HL-60 (cell line): ENCODE measurements at regions not wholly inside any gene's neighbourhood (a gene's known extent, or its start where the extent isn't known, plus 50 kb on each side); places are given as distances from the start of the nearest gene placed in this dataset.

ENCODE experiments used
- DNase-seq, 2 experiments: peaks; one replicate each; pipeline ENCODE4 v3.0.0-alpha.2; 2010 to 2020; ENCODE audit warnings: low read depth in 1 of 2, low spot score in 1 of 2
- H3K27ac ChIP-seq: fragments of 250-450 bp; sonication (Bioruptor Pico); replicated peaks from 2 replicates; pipeline ENCODE4 v1.5.1; 2020; ENCODE audit warnings: mild to moderate bottlenecking, moderate library complexity
- H3K27me3 ChIP-seq: fragments of 250-450 bp; sonication (Bioruptor Pico); 2 replicates; pipeline ENCODE4 v1.5.1; 2021; ENCODE audit warnings: mild to moderate bottlenecking, moderate library complexity; ENCODE audit not compliant: insufficient read depth, poor library complexity, severe bottlenecking
- H3K4me3 ChIP-seq: replicated peaks from 2 replicates; pipeline ENCODE4 v1.5.1; 2011; ENCODE audit warnings: mild to moderate bottlenecking, control low read depth, low read length; ENCODE audit not compliant: insufficient read depth
- GABPA ChIP-seq: IDR thresholded peaks from 2 replicates; pipeline ENCODE4 v1.6.1; 2012; ENCODE audit warnings: low read depth
- POLR2AphosphoS5 ChIP-seq: IDR thresholded peaks from 2 replicates; pipeline ENCODE4 v1.6.1; 2012; ENCODE audit warnings: low read depth
- SPI1 ChIP-seq: IDR thresholded peaks from 2 replicates; pipeline ENCODE4 v1.6.1; 2012; ENCODE audit warnings: low read depth, mild to moderate bottlenecking, borderline replicate concordance
- TF ChIP-seq, protein P1 (sequence below): IDR thresholded peaks from 2 replicates; pipeline ENCODE4 v1.6.1; 2012; ENCODE audit warnings: low read depth; ENCODE audit not compliant: insufficient replicate concordance
- TF ChIP-seq, protein P2 (sequence below): IDR thresholded peaks from one replicate; pipeline ENCODE4 v1.5.1; 2011; ENCODE audit warnings: low read length, control low read depth, inconsistent platforms; ENCODE audit not compliant: insufficient read depth

DNA sequence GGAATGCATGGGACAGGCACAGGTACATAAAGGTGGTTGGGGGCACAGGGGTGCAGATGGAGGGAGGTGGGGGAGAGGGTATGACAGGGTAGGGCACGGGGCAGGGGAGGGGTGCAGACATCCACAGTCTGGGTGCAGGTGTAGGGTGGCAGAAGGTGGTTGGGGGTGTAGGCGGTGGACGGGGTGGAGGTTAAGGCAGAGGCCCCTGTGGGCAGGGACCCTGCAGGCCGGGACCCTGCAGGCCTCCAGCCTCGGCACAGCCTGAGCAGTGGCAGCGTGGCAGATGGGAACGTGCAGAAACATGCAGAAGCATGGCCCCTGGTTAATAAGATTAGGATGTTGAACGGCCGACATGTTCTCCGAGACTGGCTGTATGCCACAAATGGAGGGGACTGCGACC is 115.2 kb downstream of the RBFOX3 start:
- Histone ChIP-seq H3K4me3 (no peak overlapping the region), H3K27ac (no peak overlapping the region), H3K27me3 (no peaks in the 10 kb centered on the region)
- no peak for DNase-seq
- TF ChIP-seq, protein P1, sequence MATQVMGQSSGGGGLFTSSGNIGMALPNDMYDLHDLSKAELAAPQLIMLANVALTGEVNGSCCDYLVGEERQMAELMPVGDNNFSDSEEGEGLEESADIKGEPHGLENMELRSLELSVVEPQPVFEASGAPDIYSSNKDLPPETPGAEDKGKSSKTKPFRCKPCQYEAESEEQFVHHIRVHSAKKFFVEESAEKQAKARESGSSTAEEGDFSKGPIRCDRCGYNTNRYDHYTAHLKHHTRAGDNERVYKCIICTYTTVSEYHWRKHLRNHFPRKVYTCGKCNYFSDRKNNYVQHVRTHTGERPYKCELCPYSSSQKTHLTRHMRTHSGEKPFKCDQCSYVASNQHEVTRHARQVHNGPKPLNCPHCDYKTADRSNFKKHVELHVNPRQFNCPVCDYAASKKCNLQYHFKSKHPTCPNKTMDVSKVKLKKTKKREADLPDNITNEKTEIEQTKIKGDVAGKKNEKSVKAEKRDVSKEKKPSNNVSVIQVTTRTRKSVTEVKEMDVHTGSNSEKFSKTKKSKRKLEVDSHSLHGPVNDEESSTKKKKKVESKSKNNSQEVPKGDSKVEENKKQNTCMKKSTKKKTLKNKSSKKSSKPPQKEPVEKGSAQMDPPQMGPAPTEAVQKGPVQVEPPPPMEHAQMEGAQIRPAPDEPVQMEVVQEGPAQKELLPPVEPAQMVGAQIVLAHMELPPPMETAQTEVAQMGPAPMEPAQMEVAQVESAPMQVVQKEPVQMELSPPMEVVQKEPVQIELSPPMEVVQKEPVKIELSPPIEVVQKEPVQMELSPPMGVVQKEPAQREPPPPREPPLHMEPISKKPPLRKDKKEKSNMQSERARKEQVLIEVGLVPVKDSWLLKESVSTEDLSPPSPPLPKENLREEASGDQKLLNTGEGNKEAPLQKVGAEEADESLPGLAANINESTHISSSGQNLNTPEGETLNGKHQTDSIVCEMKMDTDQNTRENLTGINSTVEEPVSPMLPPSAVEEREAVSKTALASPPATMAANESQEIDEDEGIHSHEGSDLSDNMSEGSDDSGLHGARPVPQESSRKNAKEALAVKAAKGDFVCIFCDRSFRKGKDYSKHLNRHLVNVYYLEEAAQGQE = no peak
- TF ChIP-seq POLR2AphosphoS5 (no peak), SPI1 (no peak), GABPA (no peak)
- TF ChIP-seq, protein P2, sequence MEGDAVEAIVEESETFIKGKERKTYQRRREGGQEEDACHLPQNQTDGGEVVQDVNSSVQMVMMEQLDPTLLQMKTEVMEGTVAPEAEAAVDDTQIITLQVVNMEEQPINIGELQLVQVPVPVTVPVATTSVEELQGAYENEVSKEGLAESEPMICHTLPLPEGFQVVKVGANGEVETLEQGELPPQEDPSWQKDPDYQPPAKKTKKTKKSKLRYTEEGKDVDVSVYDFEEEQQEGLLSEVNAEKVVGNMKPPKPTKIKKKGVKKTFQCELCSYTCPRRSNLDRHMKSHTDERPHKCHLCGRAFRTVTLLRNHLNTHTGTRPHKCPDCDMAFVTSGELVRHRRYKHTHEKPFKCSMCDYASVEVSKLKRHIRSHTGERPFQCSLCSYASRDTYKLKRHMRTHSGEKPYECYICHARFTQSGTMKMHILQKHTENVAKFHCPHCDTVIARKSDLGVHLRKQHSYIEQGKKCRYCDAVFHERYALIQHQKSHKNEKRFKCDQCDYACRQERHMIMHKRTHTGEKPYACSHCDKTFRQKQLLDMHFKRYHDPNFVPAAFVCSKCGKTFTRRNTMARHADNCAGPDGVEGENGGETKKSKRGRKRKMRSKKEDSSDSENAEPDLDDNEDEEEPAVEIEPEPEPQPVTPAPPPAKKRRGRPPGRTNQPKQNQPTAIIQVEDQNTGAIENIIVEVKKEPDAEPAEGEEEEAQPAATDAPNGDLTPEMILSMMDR = no peak

DNA sequence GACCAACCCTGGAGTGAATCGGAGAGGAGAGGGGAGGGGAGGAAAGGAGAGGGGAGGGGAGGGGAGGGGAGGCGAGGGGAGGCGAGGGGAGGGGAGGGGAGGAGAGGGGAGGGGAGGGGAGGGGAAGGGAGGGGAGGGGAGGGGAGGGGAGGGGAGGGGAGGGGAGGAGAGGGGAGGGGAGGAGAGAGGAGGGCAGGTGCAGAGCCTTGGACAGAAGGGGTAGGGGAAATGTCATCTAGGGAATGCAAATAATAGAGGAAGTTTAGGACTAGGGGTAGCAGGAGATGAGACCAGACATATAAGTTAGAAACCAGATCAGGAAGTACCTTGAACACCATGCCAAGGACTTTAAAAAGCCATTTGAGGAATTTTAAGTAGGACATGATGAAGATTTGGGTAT is 119.8 kb downstream of the RBFOX3 start:
- H3K4me3 ChIP-seq = no peak overlapping the region
- TF ChIP-seq POLR2AphosphoS5 = no peak
- TF ChIP-seq, protein P2 = no peak
- TF ChIP-seq, protein P1 = no peak
- TF ChIP-seq SPI1 = no peak
- TF ChIP-seq GABPA = no peak
- no peak overlapping the region for H3K27ac ChIP-seq
- no peak for DNase-seq
- peaks cover 2% of the 10 kb centered on the region for H3K27me3 ChIP-seq

DNA sequence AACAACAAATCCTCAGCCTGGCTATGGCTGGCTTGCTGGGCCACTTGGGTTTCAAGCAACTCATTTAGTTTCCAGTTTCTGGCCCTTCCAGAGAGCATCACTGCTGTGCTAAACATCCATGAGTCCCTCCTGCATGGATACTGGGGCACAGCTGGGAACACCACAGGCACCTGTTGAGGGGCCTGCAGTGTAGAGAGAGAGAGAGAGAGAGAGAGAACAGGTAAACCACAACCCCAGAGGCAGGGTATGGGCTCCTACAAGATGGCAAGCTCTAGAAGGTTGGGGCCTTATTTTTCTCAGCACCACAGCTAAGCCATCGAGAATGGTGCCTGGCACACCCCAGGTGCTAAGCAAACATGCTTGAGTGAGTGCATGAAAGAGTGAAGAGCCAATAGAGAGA is 120.3 kb downstream of the RBFOX3 start:
- no peak for DNase-seq
- TF ChIP-seq POLR2AphosphoS5 = no peak
- TF ChIP-seq, protein P1 = no peak
- no peak for TF ChIP-seq GABPA
- TF ChIP-seq, protein P2 = no peak
- TF ChIP-seq SPI1 = no peak
- Histone ChIP-seq H3K27me3 (peaks cover 6% of the 10 kb centered on the region), H3K4me3 (no peak overlapping the region), H3K27ac (no peak overlapping the region)
